Activated CD4-positive, alpha-beta T cell treated with anti-CD3 and anti-CD28 coated beads, Interleukin-2, amount 50 U/mL, for 16 hours (primary cell): ENCODE measurements at regions not wholly inside any gene's neighbourhood (a gene's known extent, or its start where the extent isn't known, plus 50 kb on each side); places are given as distances from the start of the nearest gene placed in this dataset.
"Not testable (repeated sequence)": the region's sequence is repeated elsewhere in the genome, so short reads cannot be mapped to it uniquely, and the experiment has no call there.

Source experiments
- DNase-seq: peaks from one replicate; pipeline ENCODE4 v3.0.0-alpha.2; 2020

DNA sequence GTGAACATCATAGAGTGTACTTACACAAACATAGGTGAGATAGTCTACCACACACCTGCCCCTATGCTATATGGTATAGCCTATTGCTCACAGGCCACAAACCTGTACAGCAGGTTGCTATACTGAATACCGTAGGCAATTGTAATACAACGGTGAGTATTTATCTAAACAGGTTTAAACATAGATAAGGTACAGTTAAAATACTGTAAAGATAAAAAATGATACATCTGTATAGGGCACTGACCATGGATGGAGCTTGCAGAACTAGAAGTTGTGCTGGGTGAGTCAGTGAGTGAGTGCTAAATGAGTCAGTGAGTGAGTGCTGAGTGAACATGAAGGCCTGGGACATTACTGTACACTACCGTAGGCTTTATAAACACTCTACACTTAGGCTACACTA is 267.0 kb upstream of the HS6ST1 start:
- DNase-seq, result peak; percentile 11

DNA sequence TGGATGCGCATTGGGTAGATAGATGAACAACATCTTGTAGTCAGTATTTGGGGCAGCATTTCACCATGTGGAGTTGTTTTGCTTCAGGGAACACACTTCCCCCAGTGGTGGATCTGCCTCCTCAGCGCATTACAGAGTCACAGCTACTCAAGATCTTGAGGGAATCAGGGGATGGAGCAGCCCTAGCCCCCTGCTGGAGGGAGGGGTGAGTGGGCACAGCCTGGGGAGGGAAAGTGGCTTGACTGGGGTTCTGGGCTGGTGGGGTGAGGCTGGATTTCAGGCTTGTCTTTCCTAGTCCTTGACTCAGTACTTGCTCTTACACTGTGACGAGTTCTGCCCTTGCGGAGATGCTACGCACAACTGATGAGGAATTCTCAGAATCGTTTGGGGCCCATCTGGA is 271.0 kb upstream of the HS6ST1 start:
- DNase-seq, result no peak

DNA sequence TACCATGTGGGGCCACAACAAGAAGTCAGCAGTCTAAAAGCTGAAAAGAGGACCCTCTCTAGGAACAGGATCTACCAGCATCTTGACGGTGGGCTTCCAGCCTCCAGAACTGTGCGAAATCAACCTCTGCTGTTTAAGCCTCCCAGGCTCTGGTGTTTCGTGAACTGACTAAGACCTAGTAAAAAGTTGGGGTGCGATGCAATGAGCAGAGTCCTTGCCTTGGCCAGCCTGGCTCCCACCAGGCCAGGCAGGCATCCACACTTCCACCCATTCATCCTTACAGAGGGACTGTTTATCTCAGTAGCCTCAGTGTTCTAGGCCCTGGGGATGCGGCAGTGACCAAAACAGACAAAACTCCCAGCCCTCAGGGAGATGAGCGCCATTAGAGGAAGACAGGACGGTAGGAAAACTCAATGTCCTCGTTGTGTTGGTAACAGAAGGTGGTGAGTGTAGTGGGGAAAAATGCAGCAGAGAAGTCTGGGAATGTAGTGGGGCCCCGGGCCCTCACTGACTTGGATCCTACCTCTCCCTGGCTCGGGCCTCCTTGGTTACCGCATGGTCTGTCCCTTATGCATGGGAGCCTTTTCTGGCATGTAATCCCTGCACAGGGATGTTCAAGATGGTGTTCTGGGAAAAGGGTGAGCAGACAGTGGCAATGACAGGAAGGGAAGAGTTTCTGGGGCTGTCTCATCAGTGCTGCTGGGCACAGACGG is 271.8 kb upstream of the HS6ST1 start:
- no peak for DNase-seq

- no peak for DNase-seq
Measured at GRCh38 chr2:128591022-128591860, 272.6 kb upstream of the HS6ST1 start.

- no peak for DNase-seq
Measured at GRCh38 chr2:128591861-128592822, 273.5 kb upstream of the HS6ST1 start.

GRCh38 chr2:128593518-128593878 is 274.8 kb upstream of the HS6ST1 start:
- DNase-seq, result no peak

GRCh38 chr2:128593879-128594650 is 275.4 kb upstream of the HS6ST1 start:
- no peak for DNase-seq

DNA sequence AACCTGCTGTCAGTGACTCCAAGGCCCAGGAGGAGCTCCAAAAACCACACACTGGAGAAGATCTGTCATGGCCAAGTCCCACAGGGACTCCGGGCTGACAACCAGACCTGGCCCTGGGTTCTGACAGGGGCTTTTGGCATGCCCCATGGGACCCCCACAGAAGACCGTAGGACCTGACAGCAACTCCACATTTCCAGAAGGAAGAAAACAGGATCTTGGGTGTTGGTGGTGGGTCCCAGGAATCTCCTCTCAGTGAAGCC is 275.9 kb upstream of the HS6ST1 start:
- DNase-seq, result no peak

DNA sequence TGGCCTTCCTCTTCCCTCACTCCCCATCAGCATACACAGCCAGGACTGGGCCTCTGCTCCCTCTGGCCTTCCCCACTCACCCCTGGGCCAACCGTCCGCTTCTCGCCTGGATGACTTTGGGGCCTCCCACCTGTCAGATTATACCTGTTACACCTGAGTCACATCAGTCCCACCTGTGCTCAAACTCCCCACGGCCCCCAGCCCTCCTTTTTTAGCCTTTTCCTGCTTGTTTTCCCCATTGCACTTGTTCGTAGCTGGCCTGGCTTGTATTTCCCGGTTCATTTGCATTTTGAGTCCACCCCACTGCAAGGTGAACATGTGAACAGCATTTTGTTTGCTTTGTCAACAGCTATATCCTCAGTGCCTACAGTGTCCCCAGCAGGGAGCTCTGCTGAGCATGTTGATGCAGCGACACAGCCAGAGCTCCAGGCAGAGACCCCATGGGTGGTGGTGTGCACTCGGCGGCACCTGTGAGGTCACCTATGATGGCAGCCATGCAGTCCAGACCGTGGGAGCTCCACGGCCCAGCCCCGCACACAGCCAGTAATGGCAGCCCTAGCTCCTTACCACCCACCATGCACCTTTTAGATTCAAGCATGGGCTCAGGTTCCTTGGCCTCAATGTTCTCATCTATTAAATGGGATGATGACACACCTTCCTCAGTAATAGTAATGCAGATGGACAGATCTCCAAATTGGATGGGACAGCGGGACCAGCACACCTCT is 276.4 kb upstream of the HS6ST1 start:
- no peak for DNase-seq

GRCh38 chr2:128595763-128596395 is 277.2 kb upstream of the HS6ST1 start:
- no peak for DNase-seq

DNA sequence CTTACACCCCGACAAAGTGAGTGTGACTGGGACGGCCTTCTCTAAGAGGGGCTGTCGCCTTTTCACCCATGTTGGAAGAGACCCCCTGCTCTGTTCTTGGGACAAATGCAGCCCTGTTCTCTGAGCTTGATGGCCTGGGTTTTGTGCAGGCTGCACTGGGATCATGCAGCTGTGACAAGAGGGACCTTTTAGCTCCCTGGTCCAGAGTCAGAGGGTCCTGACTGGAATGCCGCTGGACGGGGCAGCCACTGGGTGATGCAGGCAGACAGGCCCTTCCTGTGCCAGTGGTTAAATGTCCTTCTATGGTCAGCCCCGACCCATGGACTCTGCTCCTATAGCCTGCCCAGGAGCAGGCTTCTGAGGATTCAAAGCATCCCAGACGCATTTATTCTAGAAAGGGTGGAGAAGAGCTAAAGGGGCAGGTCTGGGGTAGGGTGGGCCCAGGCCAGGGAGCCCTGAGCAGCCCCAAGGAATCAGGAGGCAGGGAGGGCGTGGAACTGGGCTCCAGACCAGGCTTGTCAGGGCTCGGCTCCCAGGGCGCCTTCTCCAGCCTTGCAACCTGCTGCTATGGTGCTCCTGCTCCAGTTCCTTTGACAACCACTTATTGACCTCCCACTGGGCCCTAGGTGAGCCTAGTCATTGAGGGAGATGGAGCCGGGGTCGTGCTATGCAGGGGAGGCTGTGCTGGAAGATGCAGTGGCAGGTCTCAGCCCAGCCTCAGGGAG is 277.9 kb upstream of the HS6ST1 start:
- no peak for DNase-seq

DNA sequence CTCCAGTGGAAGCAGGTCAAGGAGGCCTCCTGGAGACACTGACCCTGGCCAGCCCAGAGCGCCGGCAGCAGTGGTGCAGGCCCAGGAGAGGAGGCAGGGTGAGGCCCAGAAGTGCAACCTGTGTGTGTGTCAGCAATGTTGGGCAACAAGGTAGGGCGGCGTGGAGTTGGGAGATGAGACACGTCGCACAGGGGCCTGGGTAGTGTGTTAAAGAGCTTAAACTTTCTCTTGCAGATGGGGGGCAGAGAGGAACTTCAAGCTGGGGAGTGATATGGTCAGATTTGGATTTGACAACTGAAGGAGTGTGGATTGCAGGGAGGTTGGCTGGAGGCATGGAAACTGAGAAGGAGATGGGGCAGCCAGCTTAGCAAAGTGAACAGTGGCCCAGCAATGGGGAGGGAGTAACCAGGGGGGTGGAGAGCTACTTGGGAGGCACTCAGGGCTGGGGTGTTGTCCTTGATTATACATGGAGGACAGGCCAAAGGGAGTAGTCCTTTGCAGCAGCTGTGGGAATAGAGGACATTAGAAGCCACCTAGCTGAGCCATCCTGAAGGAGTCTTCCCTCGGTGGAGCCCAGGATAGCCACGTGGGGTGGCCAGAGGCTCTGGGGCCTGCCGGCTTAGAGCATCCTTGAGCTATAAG is 278.6 kb upstream of the HS6ST1 start:
- no peak for DNase-seq

DNA sequence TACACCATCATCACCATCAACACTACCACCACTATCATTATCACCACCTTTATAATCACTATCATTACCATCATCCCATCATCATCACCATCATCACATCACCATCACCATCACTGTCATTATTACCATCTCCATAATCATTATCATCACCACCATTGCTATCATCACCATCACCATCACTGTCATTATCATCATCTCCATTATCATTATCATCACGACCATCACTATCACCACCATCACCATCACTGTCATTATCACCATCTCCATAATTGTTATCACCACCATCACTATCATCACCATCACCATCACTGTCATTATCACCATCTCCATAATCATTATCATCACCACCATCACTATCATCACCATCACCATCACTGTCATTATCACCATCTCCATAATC is 279.6 kb upstream of the HS6ST1 start:
- DNase-seq, result not testable (repeated sequence)

DNA sequence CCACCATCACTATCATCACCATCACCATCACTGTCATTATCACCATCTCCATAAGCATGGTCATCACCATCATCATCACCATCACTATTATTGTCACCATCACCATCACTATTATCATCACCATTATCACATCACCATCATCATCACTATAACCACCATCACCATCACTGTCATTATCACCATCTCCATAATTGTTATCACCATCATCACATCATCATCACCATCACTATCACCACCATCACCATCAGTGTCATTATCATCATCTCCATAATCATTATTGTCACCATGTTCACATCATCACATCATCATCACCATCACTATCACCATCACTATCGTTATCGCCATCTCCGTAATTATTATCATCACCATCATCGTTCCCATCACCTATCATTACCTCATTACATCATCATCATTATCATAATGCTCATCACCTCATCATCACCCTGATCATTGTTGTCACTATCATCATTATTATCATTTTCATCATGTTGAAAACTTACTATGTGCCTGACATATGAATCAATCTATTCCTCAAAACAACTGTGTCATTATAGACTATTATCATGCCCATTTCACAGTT is 280.3 kb upstream of the HS6ST1 start:
- no peak for DNase-seq

- DNase-seq, result no peak
Measured at GRCh38 chr2:128599700-128600099, 281.0 kb upstream of the HS6ST1 start.

DNA sequence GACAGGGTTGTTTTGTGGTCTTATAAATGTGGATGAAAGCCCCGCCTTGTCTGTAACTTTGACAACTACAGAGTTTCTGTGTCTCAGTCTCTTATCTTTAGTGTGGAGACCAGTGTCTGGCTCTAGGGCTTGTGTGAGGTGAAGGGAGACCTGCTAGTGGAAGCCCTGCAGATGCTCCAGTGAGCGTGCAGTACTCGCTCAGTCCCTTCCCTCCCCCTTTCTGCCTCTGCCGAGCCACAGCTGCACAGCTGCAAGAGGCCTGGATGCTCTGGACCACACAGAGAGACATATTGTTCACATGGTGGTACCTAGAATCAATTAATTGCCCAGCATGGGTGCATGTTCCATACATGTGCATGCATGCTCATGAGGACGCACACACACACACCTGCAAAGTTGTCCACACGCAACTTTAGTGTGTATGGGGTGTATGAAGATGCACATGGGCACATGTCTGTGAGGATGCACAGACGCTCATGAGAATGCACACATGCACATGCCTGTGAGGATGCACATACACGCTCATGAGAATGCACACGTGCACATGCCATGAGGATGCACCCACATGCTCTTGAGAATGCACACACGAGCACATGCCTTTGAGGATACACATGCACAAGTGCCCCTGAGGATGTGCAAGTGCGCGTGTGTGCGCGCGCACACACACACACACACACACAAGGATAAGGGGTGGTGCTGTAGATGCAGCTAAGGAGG is 282.1 kb upstream of the HS6ST1 start:
- no peak for DNase-seq

DNA sequence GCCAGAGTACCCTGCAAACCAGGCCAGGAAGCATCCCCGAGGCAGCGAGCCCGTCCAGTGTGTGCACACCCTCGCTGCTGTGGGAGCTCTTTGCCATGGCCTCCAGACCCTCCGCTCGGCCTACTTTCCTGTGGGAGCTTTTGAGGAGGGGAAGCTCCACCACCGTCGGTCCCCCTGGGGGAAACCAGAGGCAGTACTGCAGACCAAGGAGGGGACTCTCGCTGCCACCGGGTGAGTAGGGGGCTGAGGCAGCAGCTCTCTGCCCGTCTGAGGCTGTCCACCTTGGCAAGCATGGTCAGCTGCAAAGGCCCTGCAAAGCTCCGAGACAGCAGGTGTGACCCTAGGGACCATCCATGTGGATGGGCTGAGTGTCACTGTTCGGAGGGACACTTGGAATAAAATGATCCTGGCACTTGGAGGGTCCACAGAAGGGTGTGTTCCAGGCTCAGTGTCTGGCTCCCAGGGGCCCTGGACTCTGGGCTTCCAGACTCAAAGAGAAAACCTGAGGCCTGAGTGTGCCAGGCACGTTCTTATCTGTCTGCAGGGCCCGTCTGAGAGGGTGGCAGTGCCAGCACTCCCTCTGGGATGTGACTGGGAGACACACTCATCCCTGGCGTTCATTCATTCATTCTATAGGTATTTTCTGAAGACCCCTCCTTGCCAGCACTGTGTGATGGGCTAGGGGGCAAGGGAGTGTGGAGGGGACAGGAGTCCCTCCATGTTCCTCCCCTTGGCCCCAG is 282.8 kb upstream of the HS6ST1 start:
- no peak for DNase-seq

GRCh38 chr2:128602038-128602698 is 283.5 kb upstream of the HS6ST1 start:
- no peak for DNase-seq
